ENCODE measurements at regions not wholly inside any gene's neighbourhood (a gene's known extent, or its start where the extent isn't known, plus 50 kb on each side); places are given as distances from the start of the nearest gene placed in this dataset.

GRCh38 chr3:72537448-72537847 is 310.8 kb downstream of the SHQ1 start:
- POLR2A ChIA-PET (ENCODE audit: low non-redundant PET): no interaction called here
- no peak for TF ChIP-seq CTCF (conservative IDR thresholded peaks at IDR 0.05; ENCODE audit: low read depth)
- DNase-seq (ENCODE audit: low spot score): no peak
- CTCF ChIA-PET: no interaction called here
- H3K27ac ChIP-seq: no peak overlapping the region

GRCh38 chr3:72536878-72537267 is 311.4 kb downstream of the SHQ1 start:
- POLR2A ChIA-PET (ENCODE audit: low non-redundant PET): no interaction called here
- CTCF ChIA-PET: no interaction called here
- DNase-seq (ENCODE audit: low spot score): no peak
- no peak for TF ChIP-seq CTCF (conservative IDR thresholded peaks at IDR 0.05; ENCODE audit: low read depth)
- no peak overlapping the region for H3K27ac ChIP-seq

GRCh38 chr3:72536206-72536877 is 311.9 kb downstream of the SHQ1 start:
- ChIA-PET CTCF (no interaction called here), POLR2A (ENCODE audit: low non-redundant PET) (no interaction called here)
- H3K27ac ChIP-seq: no peak overlapping the region
- no peak for TF ChIP-seq CTCF (conservative IDR thresholded peaks at IDR 0.05; ENCODE audit: low read depth)
- no peak for DNase-seq (ENCODE audit: low spot score)

GRCh38 chr3:72535772-72536171 is 312.5 kb downstream of the SHQ1 start:
- DNase-seq (ENCODE audit: low spot score): no peak
- ChIA-PET CTCF (no interaction called here), POLR2A (ENCODE audit: low non-redundant PET) (no interaction called here)
- no peak for TF ChIP-seq CTCF (conservative IDR thresholded peaks at IDR 0.05; ENCODE audit: low read depth)
- H3K27ac ChIP-seq: no peak overlapping the region

GRCh38 chr3:72533591-72534473 is 314.4 kb downstream of the SHQ1 start:
- H3K27ac ChIP-seq: no peak overlapping the region
- no peak for TF ChIP-seq CTCF (conservative IDR thresholded peaks at IDR 0.05; ENCODE audit: low read depth)
- ChIA-PET POLR2A (ENCODE audit: low non-redundant PET) (no interaction called here), CTCF (no interaction called here)
- no peak for DNase-seq (ENCODE audit: low spot score)

- ChIA-PET POLR2A (ENCODE audit: low non-redundant PET) (no interaction called here), CTCF (no interaction called here)
- no peak for DNase-seq (ENCODE audit: low spot score)
- H3K27ac ChIP-seq: no peak overlapping the region
- TF ChIP-seq CTCF (conservative IDR thresholded peaks at IDR 0.05; ENCODE audit: low read depth): no peak
Observed at GRCh38 chr3:72530426-72530825, 317.8 kb downstream of the SHQ1 start.
